GM21786 (cell line): ENCODE measurements at regions not wholly inside any gene's neighbourhood (a gene's known extent, or its start where the extent isn't known, plus 50 kb on each side); places are given as distances from the start of the nearest gene placed in this dataset.

Source experiments
- ATAC-seq: cut with Tn5 transposase; IDR thresholded peaks from one replicate; pipeline ENCODE4 v1.9.1; 2021; ENCODE audit not compliant: unreplicated experiment

DNA sequence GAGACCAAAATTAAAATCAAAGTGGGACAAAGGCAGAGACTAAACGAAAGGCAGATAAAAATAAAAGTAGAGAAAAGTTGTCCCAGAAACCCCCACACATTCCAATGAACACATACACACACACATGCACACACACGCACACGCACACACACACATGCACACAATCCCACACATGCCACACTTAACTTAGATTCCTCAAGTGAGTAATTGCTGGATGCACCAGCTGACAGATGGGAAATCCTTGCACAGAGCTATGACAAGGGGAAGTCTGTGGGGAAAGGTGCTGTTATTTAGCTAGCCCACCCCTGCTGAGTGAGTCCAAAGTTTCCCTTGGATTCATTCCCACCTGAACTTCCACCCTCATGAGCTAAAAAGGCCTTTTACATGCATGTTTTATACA is 233.9 kb downstream of the RAB28 start:
- ATAC-seq: no peak

DNA sequence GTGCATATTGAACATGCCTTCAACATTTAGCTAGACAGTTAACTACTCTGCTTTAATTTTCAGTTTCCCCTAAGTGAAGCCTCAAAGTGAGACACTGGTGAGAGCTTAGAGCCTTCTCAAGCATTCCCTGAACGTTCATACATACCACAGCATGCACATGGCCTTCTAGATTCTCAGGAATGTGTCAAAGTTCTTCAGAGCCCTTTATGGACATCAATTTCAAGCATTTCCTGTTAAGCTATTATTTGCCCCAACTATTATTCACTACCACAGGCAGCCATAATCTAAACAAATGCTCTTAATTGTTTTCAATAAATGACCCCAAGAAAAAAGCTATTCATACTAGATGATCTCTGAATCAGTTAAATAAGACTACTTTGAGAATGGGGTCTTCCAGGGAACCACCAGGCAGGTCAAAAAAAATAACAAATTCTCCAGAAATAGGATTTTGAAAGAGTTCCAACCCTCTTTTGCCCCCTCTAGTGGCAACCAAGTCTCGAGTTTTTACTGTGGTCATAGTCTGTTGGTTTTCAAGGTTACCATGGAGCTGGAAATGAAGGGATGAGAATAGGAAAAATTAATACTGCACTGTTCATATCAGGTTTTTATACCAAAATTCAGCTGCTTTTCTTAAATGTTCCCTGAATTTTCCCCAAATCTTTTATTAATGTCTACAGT is 235.4 kb downstream of the RAB28 start:
- ATAC-seq: no peak

DNA sequence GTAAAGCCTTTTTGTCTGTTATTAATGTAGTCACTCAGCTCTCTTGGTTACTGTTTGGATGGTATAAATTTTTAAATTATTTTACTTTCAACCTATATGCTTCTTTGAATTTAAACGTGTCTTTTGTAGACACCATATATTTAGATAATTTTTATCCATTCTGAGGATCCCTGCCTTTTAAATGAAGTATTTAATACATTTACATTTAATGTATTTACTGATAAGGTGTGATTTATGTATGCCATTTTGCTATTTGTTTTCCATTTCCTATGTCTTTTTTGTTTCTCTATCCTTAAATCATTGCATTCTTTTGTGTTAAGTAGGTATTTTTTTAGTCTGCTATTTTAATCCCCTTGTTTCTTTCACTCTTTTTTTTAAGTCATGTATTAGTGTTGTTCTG is 238.0 kb downstream of the RAB28 start:
- ATAC-seq: no peak

DNA sequence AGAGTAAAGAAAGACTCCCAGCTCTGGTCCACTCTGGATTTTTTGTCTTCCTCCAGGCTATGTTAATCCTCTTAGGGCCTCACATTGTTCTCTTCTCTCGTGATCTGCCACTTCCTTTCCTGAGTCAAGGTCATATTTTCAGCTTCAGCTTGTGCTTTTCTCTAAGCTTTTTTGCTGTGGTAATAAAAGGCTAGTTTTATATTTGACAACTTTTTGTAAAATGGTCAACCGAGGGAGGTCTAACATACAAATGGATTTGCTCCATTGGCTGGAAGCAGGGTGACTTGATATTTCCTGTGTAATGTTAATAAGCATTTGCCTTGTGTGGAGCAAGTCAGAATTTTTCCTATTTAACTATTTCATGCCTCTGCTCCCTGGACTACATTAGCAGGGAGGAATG is 239.7 kb downstream of the RAB28 start:
- ATAC-seq: no peak

DNA sequence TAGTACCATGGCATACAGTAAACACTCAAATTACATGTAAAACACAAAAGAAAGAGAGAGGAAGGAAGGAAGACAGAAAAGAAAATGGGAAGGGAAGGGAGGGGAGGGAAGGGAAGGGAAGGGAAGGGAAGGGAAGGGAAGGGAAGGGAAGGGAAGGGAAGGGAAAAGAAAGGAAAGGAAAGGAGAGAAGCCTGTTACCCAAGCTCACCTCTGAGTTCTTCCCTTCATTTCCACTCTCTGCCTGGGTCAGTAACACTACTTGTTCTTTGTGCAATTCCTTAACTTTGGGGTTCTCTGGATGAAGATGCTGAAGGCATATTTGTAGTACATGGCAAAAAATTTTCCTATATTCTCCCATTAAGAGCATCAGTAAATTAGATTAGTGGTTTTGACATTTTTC is 241.0 kb downstream of the RAB28 start:
- ATAC-seq: no peak

DNA sequence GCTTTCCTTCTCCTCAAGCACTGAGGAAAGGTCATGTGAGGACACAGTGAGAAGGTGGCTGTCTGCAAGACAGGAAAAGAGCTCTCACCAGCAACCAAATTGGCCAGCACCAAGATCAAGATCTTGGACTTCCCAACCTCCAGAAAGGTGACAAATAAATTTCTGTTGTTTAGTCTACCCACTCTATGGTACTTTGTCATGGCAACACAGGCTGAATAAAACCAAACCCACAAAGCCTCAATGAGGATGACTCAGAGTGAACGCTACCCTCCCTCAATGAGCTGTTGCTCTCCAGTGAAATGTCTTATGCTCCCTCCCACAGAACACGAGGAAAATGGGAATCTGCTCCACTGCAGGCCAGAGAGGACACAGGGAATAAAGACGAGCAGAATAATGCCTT is 244.1 kb downstream of the RAB28 start:
- ATAC-seq: no peak

DNA sequence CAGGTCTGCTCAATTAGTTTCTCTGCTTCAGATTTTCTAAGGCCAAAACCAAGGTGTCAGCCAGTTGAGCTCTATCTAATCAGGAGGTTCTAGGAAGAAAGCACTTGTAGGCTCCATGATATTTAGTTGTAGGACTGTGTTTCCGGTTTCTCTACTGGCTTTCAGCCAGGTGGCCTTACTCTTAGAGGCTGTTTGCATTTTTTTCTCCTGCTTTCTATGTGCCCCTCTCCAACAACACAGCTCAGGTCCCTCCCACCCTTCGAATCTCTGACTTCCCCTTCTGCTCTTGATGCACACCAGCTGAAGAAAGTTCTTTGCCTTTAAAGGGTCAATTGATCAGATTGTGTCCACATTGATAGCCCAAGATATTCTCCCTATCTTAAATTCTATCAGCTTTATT is 245.2 kb downstream of the RAB28 start:
- no peak for ATAC-seq

DNA sequence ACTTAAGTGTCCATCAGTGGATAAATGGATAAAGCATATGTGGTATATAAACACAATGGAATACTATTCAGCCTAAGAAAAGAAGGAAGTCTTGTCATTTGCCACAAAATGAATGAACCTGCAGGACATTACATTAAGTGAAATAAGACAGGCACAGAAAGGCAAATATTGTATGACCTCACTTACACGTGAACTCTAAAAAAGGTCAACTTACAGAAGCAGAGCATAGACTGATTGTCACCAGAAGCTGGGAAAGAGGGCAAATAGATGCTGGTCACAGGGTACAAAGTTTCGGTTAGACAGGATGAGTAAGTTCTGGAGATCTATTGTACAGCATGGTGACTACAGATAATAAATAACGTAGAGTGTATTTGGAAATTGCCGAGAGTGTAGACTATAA is 247.7 kb downstream of the RAB28 start:
- no peak for ATAC-seq

DNA sequence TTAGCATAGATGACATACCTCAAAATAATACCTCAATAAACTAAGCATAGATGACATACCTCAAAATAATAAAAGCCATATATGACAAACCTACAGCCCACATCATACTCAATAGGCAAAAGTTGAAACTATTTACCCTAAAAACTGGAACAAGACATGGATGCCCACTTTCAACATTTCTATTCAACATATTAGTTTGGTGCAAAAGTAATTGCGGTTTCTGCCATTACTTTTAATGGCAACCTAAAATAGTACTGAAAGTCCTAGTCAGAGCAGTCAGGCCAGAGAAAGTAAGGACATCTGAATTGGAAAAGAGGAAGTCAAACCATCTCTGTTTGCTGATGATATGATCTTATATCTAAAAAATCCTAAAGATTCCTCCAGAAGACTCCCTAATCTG is 250.4 kb downstream of the RAB28 start:
- ATAC-seq: no peak

DNA sequence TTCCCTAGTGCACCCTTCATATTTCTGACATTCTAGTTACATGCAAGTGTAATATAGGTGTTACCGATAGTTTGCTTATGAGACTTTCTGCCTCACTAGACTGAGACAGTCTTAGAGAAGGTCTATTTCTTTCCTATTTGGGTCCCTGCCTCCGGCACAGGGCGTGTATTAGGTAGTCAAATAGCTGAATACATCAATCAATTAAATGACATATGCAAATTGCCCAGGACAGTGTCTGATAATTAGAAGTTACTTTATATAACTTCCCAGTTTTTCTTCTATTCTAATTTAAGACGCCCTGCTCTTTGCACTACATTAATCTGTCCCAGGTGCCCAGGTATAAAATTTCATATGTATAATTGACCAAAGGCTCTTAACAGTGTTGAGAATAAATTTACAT is 264.2 kb downstream of the RAB28 start:
- no peak for ATAC-seq

DNA sequence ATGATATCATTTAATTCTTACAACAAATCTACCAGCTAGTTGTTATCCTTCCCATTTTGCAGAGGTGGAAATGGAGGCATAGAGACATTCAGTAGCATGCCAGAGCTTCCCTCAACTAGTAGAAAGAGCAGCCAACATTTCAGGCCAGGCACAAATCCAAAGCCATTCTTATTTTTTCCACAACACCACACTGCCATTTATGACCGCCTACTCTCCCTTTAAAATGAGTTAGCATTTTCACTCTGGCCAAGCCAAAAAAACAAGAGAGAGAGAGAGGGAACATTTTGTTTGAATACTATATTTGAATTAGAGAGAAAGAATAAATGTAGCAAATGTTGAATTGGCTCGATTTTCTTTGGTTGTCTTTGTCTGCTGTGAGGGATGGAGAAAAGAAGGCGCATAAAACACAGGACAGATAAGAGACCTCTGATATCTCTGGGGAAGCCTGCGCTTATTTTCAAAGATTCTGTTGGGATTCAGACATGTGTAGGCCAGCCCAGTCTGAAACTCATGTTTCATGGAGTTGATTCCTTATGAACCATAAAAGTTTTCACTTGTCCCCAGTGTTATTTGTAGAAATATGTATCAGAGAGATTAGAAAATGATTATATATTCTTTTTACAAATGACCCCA is 265.7 kb downstream of the RAB28 start:
- no peak for ATAC-seq

DNA sequence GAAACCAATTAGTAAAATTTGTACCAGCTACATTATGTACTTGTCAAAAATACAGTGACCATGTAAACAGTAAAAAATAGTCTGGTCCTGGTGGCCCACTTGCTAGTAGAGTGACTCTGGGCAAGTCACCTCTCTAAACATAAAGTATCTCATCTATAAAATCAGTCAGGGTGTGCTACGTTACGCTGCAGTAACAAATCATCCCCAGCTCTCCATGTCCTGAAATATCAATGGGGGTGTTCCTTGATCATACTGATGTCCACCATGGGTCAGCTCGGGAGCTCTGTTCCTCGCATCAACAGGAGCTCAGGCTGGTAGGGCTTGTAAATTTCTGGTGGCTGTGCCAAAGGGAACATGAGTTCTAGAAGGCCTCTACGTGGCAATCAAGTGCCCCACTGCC is 268.6 kb downstream of the RAB28 start:
- ATAC-seq: no peak

DNA sequence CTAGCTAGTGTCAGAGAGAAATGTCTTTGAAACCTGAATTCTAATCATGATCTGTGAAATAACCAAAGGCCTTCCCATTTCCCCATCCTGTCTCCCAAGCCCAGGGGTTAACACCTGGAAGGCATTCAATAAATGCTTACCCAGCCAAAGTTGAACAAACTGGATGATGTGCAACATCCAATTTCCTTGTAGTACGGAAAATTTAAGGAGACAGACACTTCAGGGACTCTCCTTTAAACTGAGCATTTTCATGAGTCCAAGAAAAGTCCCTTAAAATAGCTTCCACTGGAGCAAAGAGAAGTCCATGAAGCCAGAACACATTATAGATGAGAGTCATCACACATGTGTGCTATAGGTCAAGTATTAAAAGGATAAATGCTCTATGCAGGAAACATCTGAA is 271.2 kb downstream of the RAB28 start:
- ATAC-seq: no peak

DNA sequence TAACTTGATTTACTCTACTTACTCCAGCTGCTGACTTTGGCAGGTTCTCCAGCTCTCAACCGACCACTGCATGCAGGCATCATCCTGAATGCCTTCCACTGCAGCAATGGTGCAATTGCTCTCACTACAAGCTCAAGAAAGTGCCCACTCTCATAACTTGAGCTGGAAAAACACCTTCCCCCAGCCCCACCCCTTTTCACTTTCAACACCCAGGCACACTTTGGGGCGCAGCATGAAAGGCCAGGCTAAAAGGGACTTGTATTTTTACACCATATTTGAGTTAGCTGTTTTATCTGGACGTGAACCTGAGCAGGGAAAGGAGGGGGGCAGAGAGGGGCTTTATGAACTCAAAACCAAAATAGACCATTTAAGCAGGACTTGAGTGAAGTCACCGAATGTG is 274.5 kb downstream of the RAB28 start:
- no peak for ATAC-seq

DNA sequence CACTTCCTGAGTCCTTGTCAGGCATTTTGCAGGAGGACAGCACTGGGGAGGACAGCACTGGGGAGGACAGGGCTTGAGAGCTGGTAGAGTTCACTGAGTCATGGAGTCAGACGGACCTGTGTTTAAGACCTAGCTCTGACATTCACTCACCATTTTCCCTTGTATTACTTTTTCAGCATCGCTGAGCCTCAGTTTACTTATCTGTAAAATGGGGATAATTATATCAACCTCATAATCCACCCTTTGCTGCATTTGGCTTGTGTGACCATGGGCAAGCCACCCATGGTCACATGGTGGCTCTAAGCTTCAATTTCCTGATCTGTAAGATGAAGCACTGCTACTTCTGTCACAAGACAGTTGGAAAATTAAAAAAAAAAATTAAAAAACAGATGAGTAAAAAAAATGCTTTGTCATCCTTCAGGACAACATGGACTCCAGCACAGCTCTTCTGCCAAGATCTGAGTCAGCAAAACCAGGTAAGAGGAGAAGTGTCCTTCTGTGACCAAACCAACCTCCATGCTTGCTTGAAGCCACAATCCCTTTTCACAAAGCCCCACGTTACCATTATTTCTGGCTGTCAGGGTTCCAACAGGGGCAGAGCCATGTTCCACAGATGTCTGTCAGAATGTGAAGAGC is 275.5 kb downstream of the RAB28 start:
- ATAC-seq: no peak

DNA sequence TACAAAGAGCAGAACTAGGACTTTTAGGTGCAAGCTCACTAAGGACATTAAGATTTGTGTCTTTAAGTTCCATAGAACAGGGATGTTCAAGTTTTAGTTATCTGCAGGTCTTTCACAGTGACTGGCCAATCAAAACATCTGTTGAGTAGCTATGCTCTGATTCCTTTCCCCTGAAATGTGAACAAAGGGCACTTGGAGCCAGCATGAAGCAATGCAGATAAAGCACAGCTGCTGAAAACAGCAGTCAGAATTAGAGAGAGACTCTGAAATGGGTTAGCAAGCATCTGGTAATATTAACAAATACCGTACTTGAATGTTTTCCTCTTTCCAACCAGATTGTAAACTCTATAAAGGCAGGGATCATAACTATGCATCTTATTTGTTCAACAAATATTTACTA is 276.9 kb downstream of the RAB28 start:
- no peak for ATAC-seq

DNA sequence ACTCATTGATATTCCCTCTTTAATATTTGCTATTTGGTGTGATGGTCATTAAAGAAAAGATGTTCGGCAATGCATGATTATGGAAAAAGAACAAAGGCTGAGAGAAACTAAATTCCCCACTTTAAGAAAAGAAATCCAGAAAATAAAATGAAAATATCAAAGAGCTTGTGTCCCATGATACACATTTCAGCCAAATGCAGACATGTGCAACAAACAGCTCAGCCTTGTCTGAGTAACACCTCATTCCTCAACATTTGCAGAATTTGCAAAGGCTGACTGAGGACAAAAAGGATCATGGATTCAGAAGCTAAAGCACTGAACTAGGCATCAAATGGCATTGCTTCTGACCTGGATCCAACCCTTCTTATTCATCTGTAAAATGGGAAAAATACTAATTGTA is 281.0 kb downstream of the RAB28 start:
- ATAC-seq: no peak

DNA sequence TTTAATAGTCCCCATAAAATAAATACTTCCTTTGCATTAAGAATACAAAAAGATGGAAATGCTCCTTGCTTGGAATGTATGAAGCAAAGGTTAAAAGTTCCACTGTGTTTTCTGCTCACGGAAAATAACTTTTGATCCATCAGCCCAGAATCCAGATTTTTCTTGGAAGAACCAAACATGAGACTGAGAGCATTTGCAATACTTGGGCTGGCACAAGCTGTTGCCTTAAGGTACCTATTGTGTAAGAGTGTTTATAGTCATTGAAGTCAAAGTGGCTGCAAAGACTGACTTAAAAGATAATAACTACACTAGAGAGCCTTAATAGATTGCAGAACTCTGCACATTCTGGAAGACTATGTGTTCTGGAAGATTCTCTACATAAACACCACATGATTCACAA is 281.4 kb downstream of the RAB28 start:
- no peak for ATAC-seq

DNA sequence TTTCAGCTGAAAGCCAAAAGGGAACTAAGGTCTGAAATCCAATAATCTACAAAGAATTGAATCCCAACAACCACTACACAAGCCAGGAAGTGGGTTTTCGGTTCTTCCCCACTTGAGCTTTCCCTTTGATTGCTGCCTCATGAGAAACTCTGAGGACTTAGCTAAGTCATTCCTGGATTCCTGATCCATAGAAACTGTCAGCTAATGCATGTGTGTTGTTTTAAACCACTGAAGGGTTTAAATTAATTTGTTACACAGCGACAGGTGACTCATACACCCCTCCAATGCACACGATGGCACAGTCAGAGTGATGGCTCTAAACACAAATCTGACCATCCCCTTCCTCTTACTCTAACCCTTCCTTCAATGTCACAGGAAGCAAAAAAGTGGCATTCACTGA is 282.9 kb downstream of the RAB28 start:
- ATAC-seq: no peak

DNA sequence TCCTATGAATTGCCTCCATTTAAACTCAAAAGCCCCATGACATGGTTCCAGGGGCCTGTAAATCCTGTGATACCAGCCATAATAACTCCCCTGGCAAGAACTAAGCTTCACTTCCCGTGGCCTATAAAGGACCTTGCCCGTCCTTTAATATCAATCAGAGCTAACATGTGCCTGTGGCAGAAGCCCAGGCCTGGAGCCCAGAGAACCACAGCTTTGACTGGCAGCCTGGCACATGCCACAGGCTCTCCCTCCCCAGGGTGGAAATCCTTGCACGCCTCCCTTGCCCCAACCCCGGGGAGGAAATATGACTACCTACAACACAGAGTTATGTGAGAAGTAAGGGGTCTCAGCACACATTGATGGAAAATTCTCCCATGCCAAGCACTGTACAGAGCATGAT is 287.4 kb downstream of the RAB28 start:
- no peak for ATAC-seq

DNA sequence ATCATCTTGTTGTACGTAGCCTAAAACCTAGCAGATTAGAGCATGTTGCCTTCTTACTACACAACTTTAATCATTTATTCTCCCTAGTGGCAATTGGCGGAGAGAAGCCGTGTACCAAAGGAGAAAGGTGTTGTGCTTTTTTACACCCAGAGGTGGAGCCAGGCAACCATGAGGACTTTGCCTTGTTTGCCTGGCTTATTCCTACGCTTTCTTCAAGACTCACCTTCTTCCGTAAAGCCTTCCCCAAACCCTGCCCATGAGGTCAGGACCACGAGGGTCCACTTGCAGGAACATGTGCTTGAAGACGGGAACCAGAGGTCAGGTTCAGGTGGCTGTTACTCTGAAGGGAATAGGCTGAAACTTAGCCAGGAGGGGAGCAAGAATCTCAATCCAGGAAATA is 290.5 kb downstream of the RAB28 start:
- ATAC-seq: no peak

DNA sequence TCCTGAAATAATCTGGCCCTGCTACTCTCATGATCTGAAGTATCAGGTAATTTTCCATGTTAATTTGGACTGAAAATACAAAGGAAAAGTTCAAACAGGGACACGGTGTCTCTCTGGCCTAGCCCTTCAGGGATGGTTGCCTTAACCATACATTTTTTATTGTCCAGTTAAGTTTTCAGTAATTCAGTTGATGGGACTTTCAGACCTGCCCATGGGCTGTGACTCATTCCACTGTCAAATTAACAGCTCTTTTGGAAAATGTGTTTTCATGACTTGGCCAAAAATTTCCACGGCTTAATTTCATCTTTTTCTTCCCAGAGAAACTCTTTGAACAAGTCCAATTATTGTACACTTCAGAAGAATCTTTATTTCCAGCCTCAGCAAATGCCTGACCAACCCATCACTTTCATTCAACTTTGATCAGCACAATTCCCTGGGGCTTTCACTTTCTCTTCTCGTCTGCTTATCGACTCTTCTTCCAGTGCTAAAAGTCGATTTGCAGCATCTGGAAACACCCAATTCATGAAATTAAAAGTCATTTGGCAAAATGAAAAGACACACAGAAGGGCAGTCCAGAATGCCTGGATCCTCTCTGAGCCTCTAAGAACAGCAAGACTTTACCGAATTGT is 293.9 kb downstream of the RAB28 start:
- no peak for ATAC-seq
